DND-41 (cell line): ENCODE measurements at regions not wholly inside any gene's neighbourhood (a gene's known extent, or its start where the extent isn't known, plus 50 kb on each side); places are given as distances from the start of the nearest gene placed in this dataset.

ENCODE experiments used
- ATAC-seq: fragments of 200-7000 bp; cut with Tn5 transposase; 3 replicates; pipeline ENCODE4 v1.9.1; 2021; ENCODE audit warnings: low read depth; ENCODE audit not compliant: insufficient read depth
- DNase-seq: peaks from one replicate; pipeline ENCODE4 v3.0.0-alpha.2; 2020
- H2AFZ ChIP-seq: 2 replicates; pipeline ENCODE4 v1.6.0; 2012; ENCODE audit warnings: low read depth, low read length
- H3K27ac ChIP-seq: 2 replicates; pipeline ENCODE4 v1.5.1; 2012; ENCODE audit warnings: low read length, inconsistent platforms
- H3K27me3 ChIP-seq: fragments of 200-600 bp; sonication (generic); 2 replicates; pipeline ENCODE4 v1.6.0; 2012; ENCODE audit warnings: low read length, mild to moderate bottlenecking, inconsistent platforms; ENCODE audit not compliant: insufficient read depth, poor library complexity
- H3K36me3 ChIP-seq: 2 replicates; pipeline ENCODE4 v1.5.1; 2012; ENCODE audit warnings: low read length, inconsistent platforms; ENCODE audit not compliant: insufficient read depth
- H3K4me1 ChIP-seq: 2 replicates; pipeline ENCODE4 v1.5.1; 2012; ENCODE audit warnings: mild to moderate bottlenecking, low read length; ENCODE audit not compliant: insufficient read depth
- H3K4me2 ChIP-seq: 2 replicates; pipeline ENCODE4 v1.6.0; 2012; ENCODE audit warnings: mild to moderate bottlenecking, moderate library complexity, low read length, inconsistent platforms; ENCODE audit not compliant: insufficient read depth
- H3K4me3 ChIP-seq, 2 experiments: fragments of 200-600 bp in 1 of 2; shearing (Covaris generic) in 1 of 2; 2 replicates each; pipeline ENCODE4 v1.5.1; 2012 to 2016; ENCODE audit warnings: inconsistent platforms in 2 of 2, low read length in 2 of 2, mild to moderate bottlenecking in 2 of 2, low read depth in 1 of 2, moderate library complexity in 1 of 2
- H3K79me2 ChIP-seq: 2 replicates; pipeline ENCODE4 v1.6.0; 2012; ENCODE audit warnings: low read length, inconsistent platforms; ENCODE audit not compliant: insufficient read depth
- H3K9ac ChIP-seq: 2 replicates; pipeline ENCODE4 v1.6.0; 2012; ENCODE audit warnings: low read depth, mild to moderate bottlenecking, inconsistent platforms, low read length, moderate library complexity
- H3K9me3 ChIP-seq: 2 replicates; pipeline ENCODE4 v1.5.1; 2012; ENCODE audit warnings: low read length, moderate library complexity, mild to moderate bottlenecking, inconsistent platforms; ENCODE audit not compliant: insufficient read depth, severe bottlenecking
- H4K20me1 ChIP-seq: 2 replicates; pipeline ENCODE4 v1.6.0; 2012; ENCODE audit warnings: low read length; ENCODE audit not compliant: insufficient read depth
- CTCF ChIP-seq: IDR thresholded peaks from 2 replicates; pipeline ENCODE4 v1.5.1; 2012; ENCODE audit warnings: borderline replicate concordance, low read length, moderate library complexity, mild to moderate bottlenecking; ENCODE audit not compliant: poor library complexity, severe bottlenecking; ENCODE audit errors: extremely low read depth
- EZH2 ChIP-seq: IDR thresholded peaks from 3 replicates; pipeline ENCODE4 v1.6.1; 2012; ENCODE audit warnings: borderline replicate concordance, low read depth, mild to moderate bottlenecking, moderate library complexity, low read length, inconsistent platforms; ENCODE audit not compliant: severe bottlenecking

- no peak overlapping the region for H3K4me2 ChIP-seq
- TF ChIP-seq EZH2 (no peak), CTCF (no peak)
- no peak for ATAC-seq
- no peaks in the 10 kb centered on the region for H3K79me2 ChIP-seq
- H3K4me3 ChIP-seq, result no peak overlapping the region
- no peak overlapping the region for H2AFZ ChIP-seq
- no peak for DNase-seq
- no peaks in the 10 kb centered on the region for H3K36me3 ChIP-seq
- no peaks in the 10 kb centered on the region for H3K27me3 ChIP-seq
- no peak overlapping the region for H3K9ac ChIP-seq
- H3K4me1 ChIP-seq, result no peaks in the 10 kb centered on the region
- H4K20me1 ChIP-seq, result no peaks in the 10 kb centered on the region
- H3K9me3 ChIP-seq, result no peaks in the 10 kb centered on the region
- no peak overlapping the region for H3K27ac ChIP-seq
These were observed 329.4 kb upstream of the PABPC4L start for GRCh38 chr4:134531013-134531412.

- H3K27me3 ChIP-seq, result no peaks in the 10 kb centered on the region
- no peaks in the 10 kb centered on the region for H3K9me3 ChIP-seq
- H3K4me2 ChIP-seq, result no peak overlapping the region
- DNase-seq (no peak), ATAC-seq (no peak)
- no peak overlapping the region for H3K4me3 ChIP-seq
- H3K4me1 ChIP-seq, result no peaks in the 10 kb centered on the region
- H3K79me2 ChIP-seq, result no peaks in the 10 kb centered on the region
- no peak overlapping the region for H3K9ac ChIP-seq
- no peak overlapping the region for H2AFZ ChIP-seq
- no peak overlapping the region for H3K27ac ChIP-seq
- H3K36me3 ChIP-seq, result no peaks in the 10 kb centered on the region
- H4K20me1 ChIP-seq, result no peaks in the 10 kb centered on the region
- no peak for TF ChIP-seq EZH2
- TF ChIP-seq CTCF, result no peak
These were observed 328.0 kb upstream of the PABPC4L start for GRCh38 chr4:134529629-134530028.

- H3K27me3 ChIP-seq, result no peaks in the 10 kb centered on the region
- H2AFZ ChIP-seq, result peak overlapping the region; percentile 28; the same call in 1 of the 2 replicates
- H3K27ac ChIP-seq, result peak overlapping the region; percentile 20
- H3K4me3 ChIP-seq, result no peak overlapping the region
- no peaks in the 10 kb centered on the region for H3K79me2 ChIP-seq
- H3K4me2 ChIP-seq, result no peak overlapping the region
- ATAC-seq (peak; percentile 62), DNase-seq (no peak)
- H3K4me1 ChIP-seq, result peaks cover 15% of the 10 kb centered on the region
- no peaks in the 10 kb centered on the region for H3K9me3 ChIP-seq
- H3K9ac ChIP-seq, result no peak overlapping the region
- no peaks in the 10 kb centered on the region for H4K20me1 ChIP-seq
- TF ChIP-seq CTCF, result no peak
- no peaks in the 10 kb centered on the region for H3K36me3 ChIP-seq
These were observed 317.1 kb upstream of the PABPC4L start for GRCh38 chr4:134518574-134519217.
